DMS153 (cell line): ENCODE measurements at regions not wholly inside any gene's neighbourhood (a gene's known extent, or its start where the extent isn't known, plus 50 kb on each side); places are given as distances from the start of the nearest gene placed in this dataset.
"Not testable (repeated sequence)": the region's sequence is repeated elsewhere in the genome, so short reads cannot be mapped to it uniquely, and the experiment has no call there.

Experiments used
- DNase-seq: peaks from one replicate; lab custom pipeline; 2025; lab: John Stamatoyannopoulos, UW

DNA sequence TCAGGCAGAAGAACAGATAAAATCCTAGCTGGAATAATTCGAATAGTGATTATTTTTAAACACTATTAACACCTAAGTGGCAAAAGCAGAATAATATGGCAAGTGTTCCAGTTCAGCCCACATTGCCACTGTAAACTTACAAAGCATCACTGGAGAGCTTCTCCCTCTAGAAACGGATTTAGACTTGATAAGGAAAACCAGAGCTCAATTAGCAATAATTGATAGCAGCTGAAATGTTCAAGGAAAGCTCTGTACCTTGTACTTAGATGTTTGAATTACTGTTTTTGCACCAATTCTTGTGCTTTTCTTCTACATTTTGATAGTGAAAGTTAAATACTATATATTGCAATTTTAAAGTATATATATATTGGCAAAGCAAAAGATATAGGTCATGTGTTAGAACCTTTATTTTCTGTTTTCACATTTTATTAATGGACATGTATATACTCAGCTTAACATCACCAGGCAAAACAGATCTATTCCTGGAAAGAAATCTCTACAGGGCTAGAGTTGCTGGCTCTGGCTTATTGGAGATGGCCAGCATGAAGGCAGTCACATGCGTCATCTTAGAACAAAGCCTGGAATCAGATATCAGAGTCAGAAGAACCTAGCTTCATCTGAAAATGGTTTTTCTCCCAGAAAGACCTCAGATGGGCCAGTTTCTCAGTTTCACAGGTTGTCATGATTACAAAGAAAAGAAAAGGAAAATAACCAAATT lies 149.1 kb upstream of the CTAGE1 start:
- no peak for DNase-seq

DNA sequence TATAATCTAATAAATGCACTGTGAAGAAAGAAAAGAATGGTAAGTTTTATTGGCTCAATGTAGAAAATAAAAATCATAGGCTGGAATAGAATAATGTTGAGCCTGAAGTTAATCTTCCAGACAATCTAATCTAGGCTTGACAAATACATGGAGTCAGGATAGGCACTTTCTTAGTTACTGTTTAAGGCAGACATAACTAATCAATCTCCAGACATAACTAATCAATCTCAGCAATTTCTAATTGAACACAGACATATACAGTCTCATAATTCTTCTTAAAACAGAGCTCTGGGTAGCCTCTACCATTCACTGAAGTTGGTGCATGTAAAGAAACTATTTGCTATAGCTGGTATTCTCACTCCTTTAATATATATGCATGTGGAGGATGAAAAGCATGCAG lies 150.1 kb upstream of the CTAGE1 start:
- DNase-seq, result no peak

DNA sequence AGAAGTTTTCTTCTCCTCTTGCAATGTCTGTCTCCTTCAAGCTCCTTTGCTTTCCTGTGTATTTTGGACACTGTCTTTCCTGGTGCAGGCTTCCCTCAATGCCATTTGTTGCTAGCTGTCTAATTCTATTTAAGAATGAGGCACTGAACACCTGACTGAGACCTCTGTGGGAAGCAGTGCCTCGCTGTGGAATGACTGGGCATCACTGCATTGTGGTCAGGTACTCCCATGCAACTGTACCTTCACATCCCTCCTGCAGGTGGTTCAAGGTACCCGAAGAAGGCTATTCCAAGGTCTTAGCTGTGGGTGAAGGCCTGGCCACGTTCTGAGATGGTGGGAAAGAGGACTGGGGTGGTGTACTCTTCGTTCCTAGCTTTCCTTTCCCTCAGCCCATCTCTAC lies 152.8 kb upstream of the CTAGE1 start:
- no peak for DNase-seq

- DNase-seq, result no peak
Observed at GRCh38 chr18:22572341-22572740, 154.6 kb upstream of the CTAGE1 start.

- DNase-seq, result no peak
Observed at GRCh38 chr18:22579271-22579670, 161.6 kb upstream of the CTAGE1 start.

GRCh38 chr18:22585333-22585732 lies 167.6 kb upstream of the CTAGE1 start:
- DNase-seq, result no peak

DNA sequence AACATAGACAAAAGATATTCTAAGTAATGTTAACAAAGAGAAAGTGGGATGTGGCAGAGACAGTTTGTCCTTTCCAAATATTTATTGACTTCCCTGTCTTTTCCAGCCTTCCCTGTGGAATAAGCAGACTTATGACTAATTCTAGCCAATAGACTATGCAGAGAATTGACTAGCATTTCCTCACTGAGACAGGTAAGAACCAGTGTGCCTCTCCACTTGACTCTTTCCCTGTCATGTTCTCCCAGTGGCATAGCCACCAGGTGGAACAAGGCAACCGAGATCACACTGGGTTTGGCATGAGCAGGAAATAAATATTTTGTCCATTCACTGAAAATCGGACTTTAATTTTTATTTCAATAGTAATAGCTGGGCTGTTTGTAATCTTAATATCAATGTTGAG lies 168.1 kb upstream of the CTAGE1 start:
- DNase-seq, result no peak

- no peak for DNase-seq
Observed at GRCh38 chr18:22591222-22591621, 173.5 kb upstream of the CTAGE1 start.

GRCh38 chr18:22594155-22594690 lies 176.5 kb upstream of the CTAGE1 start:
- DNase-seq, result no peak

DNA sequence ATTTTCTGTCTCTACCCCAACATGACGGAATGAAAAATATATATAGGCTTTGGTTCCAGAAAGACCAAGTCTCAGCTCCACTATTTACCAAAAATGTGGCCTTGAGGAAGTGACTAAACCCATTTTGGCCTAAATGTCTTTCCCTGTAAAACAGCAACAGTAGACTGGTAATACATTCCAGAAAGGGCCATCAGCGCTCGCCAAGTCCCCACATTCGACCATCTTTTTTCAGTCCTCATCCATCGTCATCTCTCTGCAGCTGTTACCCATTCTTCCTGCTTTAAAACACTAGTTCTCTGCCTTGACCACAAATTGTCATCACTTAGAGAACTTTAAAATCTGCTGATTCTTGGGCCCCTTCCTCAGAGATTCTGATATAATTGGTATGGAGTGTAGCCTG lies 183.8 kb upstream of the CTAGE1 start:
- no peak for DNase-seq

- DNase-seq, result not testable (repeated sequence)
Observed at GRCh38 chr18:22602456-22602855, 184.7 kb upstream of the CTAGE1 start.

GRCh38 chr18:22603902-22604301 lies 186.2 kb upstream of the CTAGE1 start:
- no peak for DNase-seq

DNA sequence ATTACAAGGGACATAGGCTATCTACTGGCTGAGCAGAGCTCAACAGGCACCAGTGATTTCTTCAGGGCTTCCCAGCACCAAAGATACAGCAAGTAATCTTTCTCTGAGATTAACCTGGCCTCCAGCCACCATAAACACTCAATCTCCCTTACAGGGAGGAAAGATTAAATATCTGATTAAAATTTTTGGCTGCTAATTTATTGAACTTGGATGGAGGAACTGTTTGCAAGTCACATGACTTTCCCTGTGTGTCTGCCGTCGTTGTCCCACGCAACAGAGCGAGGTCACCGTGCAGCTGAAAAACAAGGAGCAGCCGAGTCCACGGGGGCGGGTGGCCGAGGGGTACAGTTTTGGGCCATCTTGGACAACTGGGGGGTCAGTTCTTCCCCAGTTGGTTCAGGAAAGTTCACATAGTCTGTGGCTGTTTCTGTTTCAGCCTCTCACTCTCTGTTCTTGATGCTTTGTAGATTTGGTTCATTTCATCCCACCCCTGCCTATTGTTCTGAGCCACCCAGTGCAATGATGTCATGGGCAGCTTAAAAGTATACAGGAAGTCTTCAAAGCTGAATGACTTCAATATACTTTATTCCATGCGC lies 186.8 kb upstream of the CTAGE1 start:
- no peak for DNase-seq

DNA sequence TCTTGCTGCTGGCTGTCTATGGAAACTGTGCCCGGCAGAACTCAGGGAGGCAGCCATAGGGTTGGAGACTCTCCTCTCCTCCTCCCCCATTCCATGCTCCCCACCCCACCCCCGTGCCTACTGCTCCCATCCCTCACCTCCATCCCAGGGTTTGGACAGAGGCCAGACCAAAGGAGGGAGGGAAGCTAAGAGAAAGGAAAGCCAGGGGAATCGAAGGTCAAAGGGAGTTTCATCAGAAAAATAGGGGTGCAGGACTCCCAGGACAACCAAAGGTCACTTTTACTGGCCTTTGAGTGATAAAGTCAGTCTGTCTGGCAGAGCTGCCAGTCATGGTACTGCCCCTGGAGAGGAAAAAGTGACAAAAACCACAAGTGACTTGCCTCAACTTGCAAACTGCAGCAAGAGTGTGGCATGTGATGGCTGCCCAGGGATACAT lies 187.3 kb upstream of the CTAGE1 start:
- no peak for DNase-seq

DNA sequence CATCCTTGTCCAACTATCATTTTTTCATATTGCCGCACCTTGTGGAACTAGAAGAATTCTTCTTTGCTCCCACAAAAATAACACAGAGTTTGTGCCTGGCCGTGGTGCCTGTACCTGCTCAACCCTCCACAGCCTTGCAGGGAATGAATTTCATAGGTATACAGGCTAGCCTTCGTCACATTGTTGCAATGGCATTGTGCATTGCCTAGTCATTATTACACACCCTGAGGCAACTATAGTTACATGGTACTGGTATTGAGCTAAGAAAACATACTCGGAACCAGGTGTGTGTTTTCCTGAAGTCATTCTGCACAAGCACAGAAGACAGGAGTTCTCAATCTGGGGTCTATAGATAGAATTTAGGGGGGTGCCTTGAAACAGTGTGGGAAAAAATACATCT lies 188.0 kb upstream of the CTAGE1 start:
- no peak for DNase-seq

- DNase-seq, result no peak
Observed at GRCh38 chr18:22606563-22607283, 189.0 kb upstream of the CTAGE1 start.

GRCh38 chr18:22607284-22607635 lies 189.5 kb upstream of the CTAGE1 start:
- DNase-seq, result no peak

- no peak for DNase-seq
Observed at GRCh38 chr18:22608847-22609246, 191.1 kb upstream of the CTAGE1 start.

GRCh38 chr18:22609642-22610041 lies 191.9 kb upstream of the CTAGE1 start:
- DNase-seq, result no peak

GRCh38 chr18:22613058-22613690 lies 195.5 kb upstream of the CTAGE1 start:
- DNase-seq, result peak; percentile 33

DNA sequence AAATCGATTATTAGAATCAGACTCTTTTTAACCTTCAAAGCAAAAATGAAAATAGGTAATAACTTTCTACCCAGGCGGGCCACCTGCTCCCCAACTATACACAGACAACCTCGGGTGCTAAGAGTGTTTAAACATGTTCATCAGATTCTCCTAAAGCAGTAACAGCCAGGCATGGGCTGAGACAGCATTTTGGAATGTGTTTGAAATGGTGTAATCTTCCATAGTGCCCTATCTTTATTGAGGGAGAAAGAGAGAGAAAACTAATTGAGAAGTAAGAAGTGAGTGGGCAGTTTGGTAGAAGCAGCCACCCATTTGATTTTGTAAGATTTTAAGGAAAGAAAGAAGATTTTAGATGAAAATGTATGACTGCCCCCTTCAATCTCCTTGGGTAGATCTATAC lies 196.1 kb upstream of the CTAGE1 start:
- DNase-seq, result no peak

GRCh38 chr18:22623513-22623912 lies 205.8 kb upstream of the CTAGE1 start:
- DNase-seq, result no peak

DNA sequence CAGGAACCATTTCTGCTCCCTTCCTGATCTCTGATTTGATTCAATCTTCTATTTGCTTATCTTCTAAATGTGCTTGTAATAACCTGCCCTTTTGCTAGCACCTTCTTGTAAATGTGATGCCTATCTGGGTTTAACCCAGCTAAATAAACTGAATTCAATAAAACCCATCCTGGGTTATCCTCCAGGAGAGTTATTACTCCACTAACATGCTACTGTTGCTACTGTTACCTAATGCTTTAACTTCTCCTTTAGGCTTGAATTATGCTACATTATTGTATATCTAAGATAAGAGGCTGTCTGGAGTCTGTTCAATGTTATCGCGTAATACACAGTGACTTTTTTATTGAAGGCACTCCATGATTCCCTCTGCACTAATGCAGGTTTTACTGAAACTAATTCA lies 206.5 kb upstream of the CTAGE1 start:
- no peak for DNase-seq
